H9 (cell line): ENCODE measurements at regions not wholly inside any gene's neighbourhood (a gene's known extent, or its start where the extent isn't known, plus 50 kb on each side); places are given as distances from the start of the nearest gene placed in this dataset.

Experiments used
- DNase-seq: peaks from one replicate; pipeline ENCODE4 v3.0.0-alpha.2; 2017
- H2AFZ ChIP-seq: one replicate; pipeline ENCODE4 v1.6.1; 2013; ENCODE audit warnings: mild to moderate bottlenecking, low read length, control low read depth, moderate library complexity
- H2AK5ac ChIP-seq: 2 replicates; pipeline ENCODE4 v1.6.1; 2013; ENCODE audit warnings: low read length, control low read depth, mixed read lengths; ENCODE audit not compliant: insufficient read length
- H2BK120ac ChIP-seq: one replicate; pipeline ENCODE4 v1.6.1; 2013; ENCODE audit warnings: low read depth, mild to moderate bottlenecking, low read length, control low read depth, inconsistent platforms; ENCODE audit not compliant: poor library complexity, severe bottlenecking
- H2BK12ac ChIP-seq: 2 replicates; pipeline ENCODE4 v1.6.1; 2013; ENCODE audit warnings: low read length, control low read depth, mixed read lengths, low read depth; ENCODE audit not compliant: insufficient read length
- H2BK15ac ChIP-seq: 2 replicates; pipeline ENCODE4 v1.6.1; 2013; ENCODE audit warnings: low read depth, low read length, control low read depth
- H2BK20ac ChIP-seq: one replicate; pipeline ENCODE4 v1.6.1; 2013; ENCODE audit warnings: low read depth, mild to moderate bottlenecking, low read length, control low read depth, inconsistent platforms; ENCODE audit not compliant: poor library complexity, severe bottlenecking
- H2BK5ac ChIP-seq: 2 replicates; pipeline ENCODE4 v1.6.1; 2013; ENCODE audit warnings: low read length, control low read depth, mixed read lengths; ENCODE audit not compliant: insufficient read length
- H3K14ac ChIP-seq: 2 replicates; pipeline ENCODE4 v1.6.1; 2013; ENCODE audit warnings: low read length, control low read depth; ENCODE audit not compliant: insufficient read depth
- H3K18ac ChIP-seq: 2 replicates; pipeline ENCODE4 v1.6.1; 2013; ENCODE audit warnings: low read depth, mild to moderate bottlenecking, mixed read lengths, low read length, control low read depth; ENCODE audit not compliant: insufficient read length
- H3K23ac ChIP-seq: 2 replicates; pipeline ENCODE4 v1.6.1; 2013; ENCODE audit warnings: low read length, control low read depth, mixed read lengths, low read depth; ENCODE audit not compliant: insufficient read length
- H3K23me2 ChIP-seq: 2 replicates; pipeline ENCODE4 v1.6.1; 2013; ENCODE audit warnings: low read depth, mild to moderate bottlenecking, mixed read lengths, low read length, control low read depth; ENCODE audit not compliant: insufficient read length, poor library complexity, severe bottlenecking
- H3K27ac ChIP-seq: 2 replicates; pipeline ENCODE4 v1.5.1; 2013; ENCODE audit warnings: low read length, control low read depth, mixed read lengths, low read depth; ENCODE audit not compliant: insufficient read length
- H3K27me3 ChIP-seq: 2 replicates; pipeline ENCODE4 v1.6.1; 2013; ENCODE audit warnings: low read length, control low read depth, inconsistent platforms; ENCODE audit not compliant: insufficient read depth
- H3K4ac ChIP-seq: 2 replicates; pipeline ENCODE4 v1.6.1; 2013; ENCODE audit warnings: low read depth, mild to moderate bottlenecking, control low read depth, inconsistent platforms, low read length, moderate library complexity
- H3K4me1 ChIP-seq: 2 replicates; pipeline ENCODE4 v1.6.1; 2013; ENCODE audit warnings: low read length, control low read depth, inconsistent platforms; ENCODE audit not compliant: insufficient read depth
- H3K4me2 ChIP-seq: 2 replicates; pipeline ENCODE4 v1.6.1; 2013; ENCODE audit warnings: low read length, control low read depth, mixed read lengths; ENCODE audit not compliant: insufficient read length, insufficient read depth
- H3K56ac ChIP-seq: 2 replicates; pipeline ENCODE4 v1.6.1; 2013; ENCODE audit warnings: low read depth, mild to moderate bottlenecking, mixed read lengths, low read length, control low read depth; ENCODE audit not compliant: insufficient read length
- H3K79me1 ChIP-seq: 2 replicates; pipeline ENCODE4 v1.6.1; 2013; ENCODE audit warnings: low read depth, mild to moderate bottlenecking, moderate library complexity, low read length, control low read depth, inconsistent platforms; ENCODE audit not compliant: insufficient read depth, poor library complexity, severe bottlenecking
- H3K79me2 ChIP-seq: 2 replicates; pipeline ENCODE4 v1.6.1; 2013; ENCODE audit warnings: low read length, control low read depth, inconsistent platforms; ENCODE audit not compliant: insufficient read depth
- H3K9ac ChIP-seq: 2 replicates; pipeline ENCODE4 v1.6.1; 2013; ENCODE audit warnings: low read length, control low read depth, mixed read lengths; ENCODE audit not compliant: insufficient read length; ENCODE audit errors: extremely low read depth
- H3K9me3 ChIP-seq: one replicate; pipeline ENCODE4 v1.6.1; 2013; ENCODE audit warnings: low read depth, low read length, inconsistent platforms; ENCODE audit not compliant: control insufficient read depth
- H3T11ph ChIP-seq: one replicate; pipeline ENCODE4 v1.6.1; 2013; ENCODE audit warnings: mild to moderate bottlenecking, low read length, control low read depth, inconsistent platforms
- H4K20me1 ChIP-seq: one replicate; pipeline ENCODE4 v1.6.1; 2013; ENCODE audit not compliant: control insufficient read depth, insufficient read length, insufficient read depth
- H4K5ac ChIP-seq: 2 replicates; pipeline ENCODE4 v1.6.1; 2013; ENCODE audit warnings: low read depth, mild to moderate bottlenecking, mixed read lengths, low read length, control low read depth; ENCODE audit not compliant: insufficient read length
- H4K8ac ChIP-seq: replicated peaks from 2 replicates; pipeline ENCODE4 v1.6.1; 2013; ENCODE audit warnings: low read length, control low read depth, mixed read lengths, low read depth; ENCODE audit not compliant: insufficient read length
- H4K91ac ChIP-seq: 2 replicates; pipeline ENCODE4 v1.6.1; 2013; ENCODE audit warnings: low read depth, mild to moderate bottlenecking, moderate library complexity, mixed read lengths, low read length, control low read depth; ENCODE audit not compliant: insufficient read length
- H3K27ac Mint-ChIP-seq, 3 experiments: 2 replicates in 2 of 3; 3 replicates in 1 of 3; pipeline ENCODE4 v1.8.0; 2020 to 2021; ENCODE audit warnings: mixed read lengths in 3 of 3, mild to moderate bottlenecking in 1 of 3, moderate library complexity in 1 of 3
- H3K27me3 Mint-ChIP-seq: 2 replicates; pipeline ENCODE4 v1.8.0; 2021; ENCODE audit warnings: low read depth, mild to moderate bottlenecking, moderate library complexity, mixed read lengths
- H3K36me3 Mint-ChIP-seq, 3 experiments: 2 replicates in 2 of 3; 3 replicates in 1 of 3; pipeline ENCODE4 v1.8.0; 2020 to 2021; ENCODE audit warnings: low read depth in 3 of 3, mixed read lengths in 3 of 3; ENCODE audit not compliant: insufficient read depth in 1 of 3
- H3K4me1 Mint-ChIP-seq, 2 experiments: 2 replicates each; pipeline ENCODE4 v1.8.0; 2020; ENCODE audit warnings: mixed read lengths in 2 of 2
- H3K4me3 Mint-ChIP-seq, 2 experiments: 2 replicates in 1 of 2; 3 replicates in 1 of 2; pipeline ENCODE4 v1.8.0; 2020 to 2021; ENCODE audit warnings: mild to moderate bottlenecking in 2 of 2, mixed read lengths in 2 of 2, moderate library complexity in 1 of 2
- H3K9me3 Mint-ChIP-seq, 2 experiments: 2 replicates in 1 of 2; 3 replicates in 1 of 2; pipeline ENCODE4 v1.8.0; 2020; ENCODE audit warnings: mild to moderate bottlenecking in 2 of 2, mixed read lengths in 2 of 2, moderate library complexity in 1 of 2
- WGBS: extraction: QIAGEN DNeasy Blood & Tissue Kit; methylation state at CpG from one replicate; pipeline ENCODE4 v1.1.7; 2013; ENCODE audit warnings: missing lambda C conversion rate, low lambda C conversion rate, mixed read lengths; ENCODE audit not compliant: insufficient read length; ENCODE audit errors: extremely low coverage; 5-methylcytosine and 5-hydroxymethylcytosine counted together
- TF ChIP-seq, protein P1 (sequence below): fragments of 200-600 bp; sonication (generic); conservative IDR thresholded peaks from 3 replicates; pipeline ENCODE4 v1.8.0; 2021; ENCODE audit warnings: antibody characterized with exemption, mild to moderate bottlenecking

DNA sequence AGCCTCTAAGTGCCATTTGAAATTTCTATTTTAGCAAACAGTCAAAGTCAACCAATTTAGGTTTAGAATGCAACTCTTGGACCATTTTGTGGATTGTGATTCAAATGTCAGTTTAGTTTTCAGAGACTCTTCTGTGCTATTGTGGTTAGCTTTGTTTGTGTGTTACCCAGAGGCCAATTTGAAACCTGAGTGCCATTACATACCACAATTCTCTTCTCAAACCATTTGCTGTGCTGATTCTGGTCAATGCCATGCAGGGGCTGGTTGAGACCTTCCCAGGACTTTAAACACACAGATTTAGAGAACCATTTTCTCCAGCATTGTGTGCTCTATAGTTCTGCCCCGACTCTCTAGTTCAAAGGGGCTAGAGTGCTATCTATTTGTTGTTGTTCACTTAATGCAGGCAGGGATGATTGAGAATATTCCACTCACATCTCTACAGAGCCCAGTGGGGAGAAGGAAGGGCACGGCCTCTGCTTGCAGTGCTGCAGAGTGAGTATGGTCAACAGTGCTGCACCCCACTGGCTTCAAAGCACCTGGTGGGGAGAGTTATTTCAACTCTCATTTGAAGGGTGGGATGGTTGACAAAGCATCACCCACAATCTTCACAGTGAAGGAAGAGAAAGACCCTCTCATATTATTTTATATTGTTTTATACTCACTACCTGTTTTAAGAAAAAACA is 738.2 kb downstream of the COL12A1 start:
- H2BK5ac ChIP-seq: no peak overlapping the region
- H4K91ac ChIP-seq: no peak overlapping the region
- H3K4me2 ChIP-seq: no peak overlapping the region
- no peak overlapping the region for H3K4ac ChIP-seq
- no peak overlapping the region for H3K56ac ChIP-seq
- no peak overlapping the region for H2AK5ac ChIP-seq
- no peak for DNase-seq
- no peak overlapping the region for H2BK120ac ChIP-seq
- H3K79me2 ChIP-seq: no peaks in the 10 kb centered on the region
- no peaks in the 10 kb centered on the region for H3K9me3 ChIP-seq
- no peaks in the 10 kb centered on the region for H3K23me2 ChIP-seq
- no peaks in the 10 kb centered on the region; the same call in 1 of the 2 replicates for H3K4me1 ChIP-seq
- H3K14ac ChIP-seq: no peak overlapping the region
- no peak overlapping the region for H2BK12ac ChIP-seq
- TF ChIP-seq, protein P1, sequence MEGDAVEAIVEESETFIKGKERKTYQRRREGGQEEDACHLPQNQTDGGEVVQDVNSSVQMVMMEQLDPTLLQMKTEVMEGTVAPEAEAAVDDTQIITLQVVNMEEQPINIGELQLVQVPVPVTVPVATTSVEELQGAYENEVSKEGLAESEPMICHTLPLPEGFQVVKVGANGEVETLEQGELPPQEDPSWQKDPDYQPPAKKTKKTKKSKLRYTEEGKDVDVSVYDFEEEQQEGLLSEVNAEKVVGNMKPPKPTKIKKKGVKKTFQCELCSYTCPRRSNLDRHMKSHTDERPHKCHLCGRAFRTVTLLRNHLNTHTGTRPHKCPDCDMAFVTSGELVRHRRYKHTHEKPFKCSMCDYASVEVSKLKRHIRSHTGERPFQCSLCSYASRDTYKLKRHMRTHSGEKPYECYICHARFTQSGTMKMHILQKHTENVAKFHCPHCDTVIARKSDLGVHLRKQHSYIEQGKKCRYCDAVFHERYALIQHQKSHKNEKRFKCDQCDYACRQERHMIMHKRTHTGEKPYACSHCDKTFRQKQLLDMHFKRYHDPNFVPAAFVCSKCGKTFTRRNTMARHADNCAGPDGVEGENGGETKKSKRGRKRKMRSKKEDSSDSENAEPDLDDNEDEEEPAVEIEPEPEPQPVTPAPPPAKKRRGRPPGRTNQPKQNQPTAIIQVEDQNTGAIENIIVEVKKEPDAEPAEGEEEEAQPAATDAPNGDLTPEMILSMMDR: no peak
- no peak overlapping the region for H3T11ph ChIP-seq
- H3K9ac ChIP-seq: no peak overlapping the region
- no peaks in the 10 kb centered on the region for H3K79me1 ChIP-seq
- H4K20me1 ChIP-seq: no peaks in the 10 kb centered on the region
- H2BK15ac ChIP-seq: no peak overlapping the region
- no peak overlapping the region for H3K18ac ChIP-seq
- peaks cover 4 to 8% of the 10 kb centered on the region in 2 experiments for H3K4me1 Mint-ChIP-seq
- no CpG with 5 or more reads among the region's 2 CpGs for WGBS
- H3K23ac ChIP-seq: no peak overlapping the region
- no peaks in the 10 kb centered on the region; the same call in 1 of the 2 replicates for H3K27me3 Mint-ChIP-seq
- peaks cover 6 to 9% of the 10 kb centered on the region in 2 experiments for H3K9me3 Mint-ChIP-seq
- no peak overlapping the region for H3K27ac ChIP-seq
- no peak overlapping the region for H2AFZ ChIP-seq
- H4K8ac ChIP-seq: no peak overlapping the region
- no peak overlapping the region for H4K5ac ChIP-seq
- no peak overlapping the region for H2BK20ac ChIP-seq
- H3K27me3 ChIP-seq: no peaks in the 10 kb centered on the region
- H3K4me3 Mint-ChIP-seq: no peak overlapping the region
- H3K27ac Mint-ChIP-seq: no peak overlapping the region
- peaks cover 0 to 4% (median 3%) of the 10 kb centered on the region in 3 experiments; a peak in 4 of 7 replicates for H3K36me3 Mint-ChIP-seq
